ENCODE measurements at regions not wholly inside any gene's neighbourhood (a gene's known extent, or its start where the extent isn't known, plus 50 kb on each side); places are given as distances from the start of the nearest gene placed in this dataset.

DNA sequence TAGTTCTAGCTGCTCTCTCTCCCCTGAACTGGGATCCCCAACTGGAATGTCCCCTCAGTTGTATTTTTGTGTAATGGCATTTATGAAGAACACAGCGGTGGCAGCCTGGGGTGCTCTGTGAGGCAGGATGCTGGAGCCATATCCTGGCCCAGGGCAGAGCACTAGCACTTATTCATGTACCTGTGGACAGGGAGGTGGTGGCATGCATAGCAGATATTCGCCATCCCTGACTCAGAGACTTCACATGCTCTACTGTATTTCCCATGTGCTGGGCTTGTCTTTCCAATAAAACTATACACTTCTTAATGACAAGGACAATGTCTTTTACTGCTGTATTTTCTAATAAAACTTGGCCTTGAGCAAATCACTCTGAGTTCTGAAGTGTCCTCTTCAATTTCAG lies 125.3 kb downstream of the ADAMTS15 start:
- TF ChIP-seq CTCF (IDR thresholded peaks at IDR 0.05) (no peak), POLR2A (IDR thresholded peaks at IDR 0.05) (no peak)

Measured in uterus (tissue), 2 donors.